Mucosa of rectum (tissue), 2 donors: ENCODE measurements at regions not wholly inside any gene's neighbourhood (a gene's known extent, or its start where the extent isn't known, plus 50 kb on each side); places are given as distances from the start of the nearest gene placed in this dataset.

Experiments
- H3K27ac ChIP-seq, 2 donors: one replicate each; pipeline ENCODE4 v1.7.0; 2013; ENCODE audit warnings: inconsistent platforms in 2 of 2, low read depth in 2 of 2, low read length in 2 of 2
- H3K27me3 ChIP-seq, 2 donors: one replicate each; pipeline ENCODE4 v1.7.0; 2013; ENCODE audit warnings: low read length in 2 of 2; ENCODE audit not compliant: control insufficient read depth in 2 of 2, insufficient read depth in 2 of 2
- H3K36me3 ChIP-seq, 2 donors: one replicate each; pipeline ENCODE4 v1.7.0; 2013; ENCODE audit warnings: low read length in 2 of 2; ENCODE audit not compliant: control insufficient read depth in 2 of 2, insufficient read depth in 2 of 2
- H3K4me1 ChIP-seq, 2 donors: one replicate each; pipeline ENCODE4 v1.7.0; 2013; ENCODE audit warnings: low read length in 2 of 2, mild to moderate bottlenecking in 1 of 2; ENCODE audit not compliant: control insufficient read depth in 2 of 2, insufficient read depth in 2 of 2
- H3K4me3 ChIP-seq, 2 donors: one replicate each; pipeline ENCODE4 v1.7.0; 2013; ENCODE audit warnings: low read length in 2 of 2
- H3K9ac ChIP-seq, 2 donors: one replicate each; pipeline ENCODE4 v1.7.0; 2013; ENCODE audit warnings: low read length in 2 of 2, low read depth in 1 of 2, mild to moderate bottlenecking in 1 of 2
- H3K9me3 ChIP-seq, 2 donors: one replicate each; pipeline ENCODE4 v1.7.0; 2013; ENCODE audit warnings: low read length in 2 of 2; ENCODE audit not compliant: control insufficient read depth in 2 of 2
- donor health status: healthy.
- donor health status: Normal muscosa, but diverticular disease.

DNA sequence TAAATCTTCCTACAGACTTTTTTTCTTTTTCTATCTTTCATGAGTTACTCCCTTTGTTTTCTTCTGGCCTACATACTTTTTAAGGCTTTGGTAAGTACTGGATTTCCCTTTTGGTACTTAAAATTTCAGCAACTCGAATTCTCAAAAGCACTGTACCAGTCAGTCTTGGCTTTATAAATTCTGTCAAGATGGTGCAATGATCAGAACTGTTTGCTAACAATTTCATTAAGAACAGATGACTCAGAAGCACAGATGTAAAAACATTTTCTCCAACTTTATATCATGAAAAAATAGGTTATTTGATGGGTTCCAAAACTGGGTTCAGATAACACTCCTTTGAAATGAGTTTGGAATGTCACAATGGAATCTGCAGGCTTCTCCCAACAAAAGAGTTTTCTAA, 1961.8 kb upstream of the FLRT2 start:
- Histone ChIP-seq H3K36me3 (no peaks in the 10 kb centered on the region), H3K9ac (no peak overlapping the region), H3K27me3 (no peaks in the 10 kb centered on the region), H3K4me1 (no peaks in the 10 kb centered on the region), H3K27ac (no peak overlapping the region), H3K4me3 (no peak overlapping the region), H3K9me3 (no peaks in the 10 kb centered on the region)

DNA sequence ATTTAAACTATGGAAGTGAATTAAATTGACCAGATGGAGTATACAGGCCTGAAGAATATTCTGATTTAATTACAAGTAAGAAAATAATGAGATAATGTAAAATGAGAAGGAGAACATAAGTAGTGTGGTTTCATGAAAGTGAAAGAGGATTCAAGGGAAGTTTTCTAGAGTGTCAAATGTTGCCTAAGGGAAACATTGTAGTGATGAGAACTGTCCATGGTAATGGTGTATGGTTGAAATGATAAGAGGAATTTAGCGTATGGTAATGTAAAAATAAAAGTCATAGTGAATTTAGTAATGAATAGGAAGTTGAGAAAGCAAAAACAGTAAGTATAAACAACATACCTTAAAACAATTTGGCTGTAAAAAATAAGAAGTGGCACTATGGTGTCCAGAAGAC, 1954.6 kb upstream of the FLRT2 start:
- H3K27ac ChIP-seq: no peak overlapping the region
- H3K9ac ChIP-seq: no peak overlapping the region
- H3K36me3 ChIP-seq: no peaks in the 10 kb centered on the region
- no peaks in the 10 kb centered on the region for H3K9me3 ChIP-seq
- no peak overlapping the region for H3K4me3 ChIP-seq
- H3K27me3 ChIP-seq: no peaks in the 10 kb centered on the region
- no peaks in the 10 kb centered on the region for H3K4me1 ChIP-seq

DNA sequence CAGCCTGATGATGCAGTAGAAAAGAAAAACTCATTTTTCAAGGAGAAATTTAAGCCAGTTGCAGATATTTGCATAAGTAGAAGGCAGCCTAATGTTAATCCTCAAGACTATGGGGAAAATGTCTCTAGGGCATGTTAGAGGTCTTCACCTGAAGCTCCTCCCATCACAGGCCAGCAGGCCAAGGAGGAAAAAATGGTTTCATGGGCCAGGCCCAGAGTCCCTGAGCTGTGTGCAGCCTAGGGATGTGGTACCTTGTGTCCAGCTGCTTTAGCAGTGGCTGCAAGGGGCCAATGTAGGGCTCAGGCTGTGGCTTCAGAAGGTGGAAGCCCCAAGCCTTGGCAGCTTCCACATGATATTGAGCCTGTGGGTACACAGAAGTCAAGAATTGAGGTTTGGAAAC, 1946.7 kb upstream of the FLRT2 start:
- Histone ChIP-seq H3K36me3 (no peaks in the 10 kb centered on the region), H3K4me3 (no peak overlapping the region), H3K9ac (no peak overlapping the region), H3K27ac (no peak overlapping the region), H3K9me3 (peaks cover 0 to 2% of the 10 kb centered on the region in 2 donors), H3K27me3 (no peaks in the 10 kb centered on the region), H3K4me1 (no peaks in the 10 kb centered on the region)

DNA sequence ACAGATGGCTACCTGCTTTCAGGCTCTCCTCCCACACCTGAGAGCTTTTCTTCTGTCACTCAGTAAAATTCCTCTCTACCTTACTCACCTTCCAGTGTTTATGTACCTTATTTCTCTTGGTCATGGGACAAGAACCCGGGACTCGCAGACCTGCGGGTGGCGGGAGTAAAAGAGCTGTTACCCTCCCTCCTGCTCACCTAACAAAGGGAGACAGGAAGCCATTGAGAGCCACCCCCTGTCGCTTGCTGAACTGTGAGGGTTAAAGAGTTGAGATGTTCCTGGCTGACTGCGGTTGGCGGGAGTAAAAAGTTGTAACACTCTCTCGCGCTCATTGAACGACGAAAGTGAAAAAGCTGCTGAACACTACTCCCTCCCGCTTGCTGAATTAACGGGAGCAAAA, 1935.1 kb upstream of the FLRT2 start:
- Histone ChIP-seq H3K4me3 (no peak overlapping the region), H3K9ac (no peak overlapping the region), H3K4me1 (no peaks in the 10 kb centered on the region), H3K27ac (no peak overlapping the region), H3K9me3 (peaks cover 0 to 3% of the 10 kb centered on the region in 2 donors), H3K27me3 (no peaks in the 10 kb centered on the region), H3K36me3 (no peaks in the 10 kb centered on the region)

DNA sequence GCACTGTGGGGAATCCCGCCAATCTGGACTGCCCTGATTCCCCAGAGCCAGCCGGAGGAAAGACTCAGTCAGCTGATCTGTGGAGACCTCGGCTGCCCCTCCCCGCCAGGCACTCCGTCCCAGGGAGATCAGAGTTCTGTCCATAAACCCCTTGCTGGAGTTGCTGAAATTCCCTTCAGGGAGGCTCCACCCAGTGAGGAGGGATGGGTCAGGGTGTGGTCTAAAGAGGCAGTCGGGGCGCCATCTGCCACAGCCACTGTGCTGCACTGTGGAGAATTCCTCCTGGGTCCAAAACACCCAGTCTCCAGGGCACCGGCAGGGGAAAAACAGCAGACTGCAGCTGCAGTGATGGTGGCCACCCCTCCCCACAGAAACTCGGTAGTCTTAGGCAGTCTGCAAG, 1922.3 kb upstream of the FLRT2 start:
- H3K4me1 ChIP-seq: no peaks in the 10 kb centered on the region
- no peaks in the 10 kb centered on the region for H3K36me3 ChIP-seq
- H3K4me3 ChIP-seq: no peak overlapping the region
- no peak overlapping the region for H3K9ac ChIP-seq
- H3K9me3 ChIP-seq: no peaks in the 10 kb centered on the region
- H3K27ac ChIP-seq: no peak overlapping the region
- H3K27me3 ChIP-seq: no peaks in the 10 kb centered on the region

DNA sequence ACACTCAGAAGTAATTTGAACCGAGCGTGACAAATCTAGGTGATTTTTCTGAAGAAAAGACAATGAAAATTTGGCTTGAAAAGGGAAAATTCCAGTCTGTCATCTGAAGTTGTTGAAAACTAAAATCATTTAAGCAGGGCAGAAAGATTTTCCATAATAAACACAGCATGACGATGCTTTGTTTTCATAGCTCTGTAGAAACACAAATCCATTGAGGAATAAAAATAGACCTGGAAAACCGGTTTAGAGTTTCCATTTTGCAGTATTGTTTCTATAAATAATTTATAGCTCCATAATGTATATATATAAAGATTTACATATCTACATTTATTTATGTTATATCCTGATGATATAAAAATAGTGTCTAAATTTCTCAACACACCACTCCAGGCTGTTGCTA, 1918.5 kb upstream of the FLRT2 start:
- Histone ChIP-seq H3K4me3 (no peak overlapping the region), H3K36me3 (no peaks in the 10 kb centered on the region), H3K27me3 (no peaks in the 10 kb centered on the region), H3K9ac (no peak overlapping the region), H3K4me1 (no peaks in the 10 kb centered on the region), H3K27ac (no peak overlapping the region), H3K9me3 (no peaks in the 10 kb centered on the region)

DNA sequence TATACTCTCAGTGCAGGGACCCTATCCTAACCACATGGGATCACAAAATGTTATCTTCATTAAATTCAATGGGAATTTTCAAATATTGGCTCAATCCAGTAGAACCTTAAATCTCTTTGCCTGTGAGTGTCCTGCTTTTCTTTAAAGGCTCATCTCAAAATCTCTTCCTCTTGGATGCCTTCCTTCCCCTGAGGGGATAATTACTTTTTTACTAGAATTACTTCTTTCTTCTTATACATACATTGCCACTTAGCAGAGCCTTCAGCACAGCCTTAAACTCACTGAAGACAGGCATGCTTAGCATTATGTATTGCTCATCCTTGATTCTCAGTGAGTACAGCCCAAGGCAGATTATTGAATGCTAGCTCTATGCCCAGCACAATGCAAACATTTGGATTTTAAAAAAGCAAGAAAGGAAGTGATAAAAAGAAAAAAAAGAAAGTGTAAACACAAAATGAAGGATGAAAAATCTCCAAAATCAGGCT, 1918.0 kb upstream of the FLRT2 start:
- no peaks in the 10 kb centered on the region for H3K4me1 ChIP-seq
- no peaks in the 10 kb centered on the region for H3K27me3 ChIP-seq
- no peak overlapping the region for H3K9ac ChIP-seq
- no peak overlapping the region for H3K4me3 ChIP-seq
- H3K27ac ChIP-seq: no peak overlapping the region
- H3K9me3 ChIP-seq: no peaks in the 10 kb centered on the region
- H3K36me3 ChIP-seq: no peaks in the 10 kb centered on the region

DNA sequence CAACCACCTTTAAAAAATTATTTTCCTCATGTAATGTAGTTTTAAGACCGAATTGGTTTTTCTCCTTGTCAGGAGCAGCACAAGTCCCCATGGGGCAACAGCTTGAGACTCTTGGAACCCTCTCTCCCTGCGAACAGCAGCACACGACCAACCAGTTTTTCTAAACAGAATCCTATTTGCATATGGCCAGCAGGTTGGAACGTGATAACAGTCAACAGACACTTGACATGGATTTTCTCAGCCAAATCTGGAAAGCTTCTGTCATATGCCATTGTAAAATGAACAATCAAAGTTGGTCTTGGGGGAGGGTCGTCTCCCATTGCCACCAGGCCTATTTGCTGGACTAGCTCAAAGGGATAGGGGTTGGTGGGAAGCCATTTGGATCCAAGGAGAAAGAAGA, 1915.0 kb upstream of the FLRT2 start:
- no peak overlapping the region for H3K27ac ChIP-seq
- H3K9me3 ChIP-seq: no peaks in the 10 kb centered on the region
- no peak overlapping the region for H3K9ac ChIP-seq
- no peaks in the 10 kb centered on the region for H3K4me1 ChIP-seq
- no peak overlapping the region for H3K4me3 ChIP-seq
- no peaks in the 10 kb centered on the region for H3K27me3 ChIP-seq
- H3K36me3 ChIP-seq: no peaks in the 10 kb centered on the region

DNA sequence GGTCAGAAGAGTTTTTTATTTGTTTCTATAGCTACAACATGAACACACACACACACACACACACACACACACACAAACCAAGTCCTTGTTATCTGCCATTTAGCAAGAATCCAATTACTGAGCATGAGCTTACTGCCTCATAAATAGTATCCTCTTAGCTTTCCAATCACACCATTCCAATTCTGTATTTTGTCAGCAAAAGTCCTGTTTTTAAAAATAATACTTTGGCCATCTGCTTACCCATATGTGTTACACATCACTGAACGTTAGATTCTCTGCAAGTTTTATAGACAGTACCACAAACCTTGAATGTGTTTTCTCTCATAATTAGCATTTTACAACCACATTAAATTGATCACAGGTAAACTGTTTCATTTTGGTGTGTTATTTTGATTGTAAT, 1905.4 kb upstream of the FLRT2 start:
- H3K27ac ChIP-seq: no peak overlapping the region
- H3K36me3 ChIP-seq: no peaks in the 10 kb centered on the region
- H3K27me3 ChIP-seq: no peaks in the 10 kb centered on the region
- H3K9ac ChIP-seq: no peak overlapping the region
- no peaks in the 10 kb centered on the region for H3K4me1 ChIP-seq
- H3K4me3 ChIP-seq: no peak overlapping the region
- no peaks in the 10 kb centered on the region for H3K9me3 ChIP-seq

DNA sequence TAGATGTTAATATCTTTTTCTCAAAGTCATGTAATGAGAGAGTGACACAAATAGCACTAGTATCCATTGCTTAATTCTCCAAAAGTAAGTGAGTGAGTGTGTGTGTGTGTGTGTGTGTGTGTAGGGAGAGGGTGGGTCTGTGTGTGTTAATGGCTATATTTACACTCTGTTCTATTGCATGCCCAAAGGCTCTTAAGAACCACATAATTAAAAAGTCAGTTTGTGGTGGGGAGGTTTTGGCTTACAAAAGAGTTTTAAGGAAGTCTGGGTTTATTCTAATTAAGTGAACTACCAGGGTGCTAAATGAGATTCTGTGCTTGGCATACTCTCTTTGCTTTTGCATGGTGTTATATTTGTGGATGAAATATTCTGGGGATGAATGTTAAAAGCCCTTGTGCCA, 1897.6 kb upstream of the FLRT2 start:
- no peak overlapping the region for H3K27ac ChIP-seq
- peaks cover 0 to 7% of the 10 kb centered on the region in 2 donors for H3K9me3 ChIP-seq
- H3K9ac ChIP-seq: no peak overlapping the region

More for the DNA sequence above, 1897.6 kb upstream of the FLRT2 start:
- Histone ChIP-seq H3K36me3 (no peaks in the 10 kb centered on the region), H3K27me3 (no peaks in the 10 kb centered on the region), H3K4me3 (no peak overlapping the region), H3K4me1 (no peaks in the 10 kb centered on the region)
